VCaP (cell line): ENCODE measurements at regions not wholly inside any gene's neighbourhood (a gene's known extent, or its start where the extent isn't known, plus 50 kb on each side); places are given as distances from the start of the nearest gene placed in this dataset.
"Not testable (repeated sequence)": the region's sequence is repeated elsewhere in the genome, so short reads cannot be mapped to it uniquely, and the experiment has no call there.

Experiments
- H3K27ac ChIP-seq: fragments of 450-650 bp; 2 replicates; pipeline ENCODE4 v1.5.1; 2017
- CTCF ChIP-seq: fragments of 450-650 bp; conservative IDR thresholded peaks from 2 replicates; pipeline ENCODE4 v1.5.1; 2017; ENCODE audit warnings: mild to moderate bottlenecking, moderate library complexity

- H3K27ac ChIP-seq, result no peak overlapping the region
Measured at GRCh38 chr12:68537571-68537970, 73.1 kb upstream of the RAP1B start.

GRCh38 chr12:68538726-68539614, 71.7 kb upstream of the RAP1B start:
- no peak overlapping the region for H3K27ac ChIP-seq

More at GRCh38 chr12:68537571-68537970, 73.1 kb upstream of the RAP1B start:
- no peak for TF ChIP-seq CTCF

GRCh38 chr12:68539615-68539952, 71.1 kb upstream of the RAP1B start:
- no peak overlapping the region for H3K27ac ChIP-seq
- no peak for TF ChIP-seq CTCF

More at GRCh38 chr12:68538726-68539614, 71.7 kb upstream of the RAP1B start:
- no peak for TF ChIP-seq CTCF

- not testable (repeated sequence) for H3K27ac ChIP-seq
Measured at GRCh38 chr12:68540768-68541167, 69.9 kb upstream of the RAP1B start.

- not testable (repeated sequence) for H3K27ac ChIP-seq
Measured at GRCh38 chr12:68547318-68547717, 63.4 kb upstream of the RAP1B start.

- H3K27ac ChIP-seq, result not testable (repeated sequence)
Measured at GRCh38 chr12:68552605-68553195, 58.0 kb upstream of the RAP1B start.

- no peak for TF ChIP-seq CTCF
Measured at GRCh38 chr12:68557011-68557730, 53.5 kb upstream of the RAP1B start.

GRCh38 chr12:68559246-68559645, 51.5 kb upstream of the RAP1B start:
- H3K27ac ChIP-seq, result no peak overlapping the region
- no peak for TF ChIP-seq CTCF

More at GRCh38 chr12:68557011-68557730, 53.5 kb upstream of the RAP1B start:
- no peak overlapping the region for H3K27ac ChIP-seq
